ENCODE measurements at regions not wholly inside any gene's neighbourhood (a gene's known extent, or its start where the extent isn't known, plus 50 kb on each side); places are given as distances from the start of the nearest gene placed in this dataset.

- no peak for TF ChIP-seq CTCF (conservative IDR thresholded peaks at IDR 0.05; ENCODE audit: low read length)
- DNase-seq (ENCODE audit: low read depth): no peak
- H3K4me3 ChIP-seq (ENCODE audit: low read length): no peak overlapping the region
Measured at GRCh38 chr10:113441686-113442270, 111.1 kb upstream of the HABP2 start.

DNA sequence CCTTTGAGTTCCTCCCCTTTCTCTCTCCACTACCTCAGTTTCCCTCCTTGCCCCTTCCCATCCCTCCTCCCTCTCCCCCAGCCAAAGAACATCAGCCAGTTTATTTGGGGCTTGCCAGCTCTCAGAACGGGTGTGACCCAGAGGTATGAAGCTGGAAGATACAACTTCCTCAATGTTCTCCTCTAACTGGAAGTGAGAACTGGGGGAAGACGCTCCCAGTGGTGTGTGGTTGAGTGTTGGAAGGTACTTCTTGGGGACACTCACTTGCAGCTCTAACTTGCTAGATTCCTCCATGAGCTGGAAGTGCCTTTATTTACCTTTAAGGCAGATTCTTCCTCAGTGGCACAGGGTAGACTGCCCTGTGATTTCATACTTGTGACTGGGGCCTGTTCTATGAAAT lies 110.5 kb upstream of the HABP2 start:
- no peak for DNase-seq (ENCODE audit: low read depth)
- no peak for TF ChIP-seq CTCF (conservative IDR thresholded peaks at IDR 0.05; ENCODE audit: low read length)
- no peak overlapping the region for H3K4me3 ChIP-seq (ENCODE audit: low read length)

GRCh38 chr10:113443141-113443925 lies 109.5 kb upstream of the HABP2 start:
- no peak for TF ChIP-seq CTCF (conservative IDR thresholded peaks at IDR 0.05; ENCODE audit: low read length)
- no peak for DNase-seq (ENCODE audit: low read depth)
- no peak overlapping the region for H3K4me3 ChIP-seq (ENCODE audit: low read length)

- no peak overlapping the region for H3K4me3 ChIP-seq (ENCODE audit: low read length)
- no peak for TF ChIP-seq CTCF (conservative IDR thresholded peaks at IDR 0.05; ENCODE audit: low read length)
- DNase-seq (ENCODE audit: low read depth): no peak
Measured at GRCh38 chr10:113444766-113445365, 108.0 kb upstream of the HABP2 start.

- TF ChIP-seq CTCF (conservative IDR thresholded peaks at IDR 0.05; ENCODE audit: low read length): no peak
- DNase-seq (ENCODE audit: low read depth): no peak
- no peak overlapping the region for H3K4me3 ChIP-seq (ENCODE audit: low read length)
Measured at GRCh38 chr10:113445736-113446135, 107.1 kb upstream of the HABP2 start.

- H3K4me3 ChIP-seq (ENCODE audit: low read length): no peak overlapping the region
- DNase-seq (ENCODE audit: low read depth): no peak
- TF ChIP-seq CTCF (conservative IDR thresholded peaks at IDR 0.05; ENCODE audit: low read length): no peak
Measured at GRCh38 chr10:113446739-113447138, 106.1 kb upstream of the HABP2 start.

- no peak overlapping the region for H3K4me3 ChIP-seq (ENCODE audit: low read length)
- no peak for TF ChIP-seq CTCF (conservative IDR thresholded peaks at IDR 0.05; ENCODE audit: low read length)
- DNase-seq (ENCODE audit: low read depth): no peak
Measured at GRCh38 chr10:113447278-113447677, 105.6 kb upstream of the HABP2 start.

Measured in AG10803 (cell line).